ENCODE measurements at regions not wholly inside any gene's neighbourhood (a gene's known extent, or its start where the extent isn't known, plus 50 kb on each side); places are given as distances from the start of the nearest gene placed in this dataset.

- no peak overlapping the region for H3K4me2 ChIP-seq
- no peaks in the 10 kb centered on the region for H3K27me3 ChIP-seq
- peaks cover 21% of the 10 kb centered on the region for H3K9me3 ChIP-seq
- H4K20me1 ChIP-seq = no peaks in the 10 kb centered on the region
- no peak for TF ChIP-seq Cebpa-rat (IDR thresholded peaks at IDR 0.05)
- no peak overlapping the region for H3K9ac ChIP-seq
- H3K36me3 ChIP-seq = no peaks in the 10 kb centered on the region
- no peak overlapping the region for H3K4me3 ChIP-seq
- no peaks in the 10 kb centered on the region for H3K4me1 ChIP-seq
- no peak overlapping the region for H3K27ac ChIP-seq
Observed at GRCh38 chr18:28469946-28470345, 293.0 kb upstream of the CDH2 start.

GRCh38 chr18:28468901-28469300 is 292.0 kb upstream of the CDH2 start:
- Histone ChIP-seq H3K9me3 (peaks cover 15% of the 10 kb centered on the region), H3K4me2 (no peak overlapping the region), H4K20me1 (no peaks in the 10 kb centered on the region), H3K27ac (no peak overlapping the region), H3K4me1 (no peaks in the 10 kb centered on the region), H3K27me3 (no peaks in the 10 kb centered on the region), H3K36me3 (no peaks in the 10 kb centered on the region), H3K4me3 (no peak overlapping the region), H3K9ac (no peak overlapping the region)
- TF ChIP-seq Cebpa-rat (IDR thresholded peaks at IDR 0.05) = no peak

DNA sequence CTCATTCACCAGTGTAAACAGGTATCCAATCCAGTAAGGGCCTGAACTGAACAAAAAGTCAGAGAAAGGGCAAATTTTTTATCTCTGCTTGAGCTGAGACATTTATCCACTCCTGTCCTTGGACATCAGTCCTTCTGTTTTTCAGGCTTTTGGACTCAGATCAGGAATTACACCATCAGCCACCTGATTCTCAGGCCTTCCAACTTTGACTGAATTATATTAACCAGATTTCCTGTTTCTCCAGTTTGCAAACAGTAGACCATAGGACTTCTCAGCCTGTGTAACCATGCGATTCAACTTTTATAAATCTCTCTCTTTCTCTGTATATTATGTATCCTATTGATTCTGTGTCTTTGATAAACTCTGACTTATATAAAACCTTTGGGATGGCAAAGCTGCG is 289.3 kb upstream of the CDH2 start:
- no peak for TF ChIP-seq Cebpa-rat (IDR thresholded peaks at IDR 0.05)
- Histone ChIP-seq H3K27me3 (no peaks in the 10 kb centered on the region), H4K20me1 (no peaks in the 10 kb centered on the region), H3K36me3 (no peaks in the 10 kb centered on the region), H3K9me3 (no peaks in the 10 kb centered on the region), H3K4me2 (no peak overlapping the region), H3K9ac (no peak overlapping the region), H3K4me1 (no peaks in the 10 kb centered on the region), H3K4me3 (no peak overlapping the region), H3K27ac (no peak overlapping the region)

DNA sequence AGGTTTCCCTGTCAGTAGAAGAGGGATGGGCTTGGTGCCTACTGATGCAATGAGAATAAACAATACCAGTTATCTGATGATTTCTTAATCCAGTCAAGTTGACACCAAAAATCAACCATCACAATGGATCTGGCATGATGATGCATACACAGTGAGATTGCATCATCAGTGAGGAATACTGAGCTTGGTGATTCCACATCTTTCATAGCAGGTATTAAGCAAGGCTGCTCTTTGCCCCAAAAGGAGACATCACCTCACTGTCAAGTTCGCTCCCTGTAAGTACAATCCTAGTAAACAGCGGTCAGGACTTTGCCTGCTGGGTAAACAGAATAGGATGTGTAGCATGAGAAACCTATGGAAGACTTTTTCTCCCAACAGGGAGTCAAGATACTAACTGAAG is 282.7 kb upstream of the CDH2 start:
- no peak for TF ChIP-seq Cebpa-rat (IDR thresholded peaks at IDR 0.05)
- Histone ChIP-seq H3K9me3 (no peaks in the 10 kb centered on the region), H4K20me1 (no peaks in the 10 kb centered on the region), H3K27ac (no peak overlapping the region), H3K9ac (no peak overlapping the region), H3K27me3 (no peaks in the 10 kb centered on the region), H3K4me1 (no peaks in the 10 kb centered on the region), H3K36me3 (no peaks in the 10 kb centered on the region), H3K4me2 (no peak overlapping the region), H3K4me3 (no peak overlapping the region)

DNA sequence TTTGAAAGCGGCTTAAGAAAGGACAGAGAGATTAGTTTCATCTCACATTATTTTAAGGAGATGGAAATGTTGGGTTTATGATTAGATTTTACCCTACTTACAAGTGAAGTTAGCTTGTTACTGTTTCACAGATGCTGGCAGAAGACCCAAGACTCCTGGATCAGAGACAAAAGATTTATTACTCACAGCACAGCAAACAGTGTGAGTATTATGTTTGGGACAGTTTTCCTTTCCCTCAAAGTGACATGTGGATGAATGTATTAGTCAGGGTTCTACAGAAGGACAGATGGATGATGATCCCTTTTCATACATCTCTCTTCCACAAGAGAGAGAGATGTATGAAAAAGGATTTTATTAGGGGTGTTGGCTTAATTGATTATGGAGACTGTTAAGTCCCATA is 281.8 kb upstream of the CDH2 start:
- Histone ChIP-seq H4K20me1 (no peaks in the 10 kb centered on the region), H3K27me3 (no peaks in the 10 kb centered on the region), H3K9me3 (no peaks in the 10 kb centered on the region), H3K9ac (no peak overlapping the region), H3K36me3 (no peaks in the 10 kb centered on the region), H3K4me2 (no peak overlapping the region), H3K4me3 (no peak overlapping the region), H3K4me1 (no peaks in the 10 kb centered on the region), H3K27ac (no peak overlapping the region)
- TF ChIP-seq Cebpa-rat (IDR thresholded peaks at IDR 0.05) = no peak

GRCh38 chr18:28457784-28458183 is 280.9 kb upstream of the CDH2 start:
- Histone ChIP-seq H3K27ac (no peak overlapping the region), H3K27me3 (no peaks in the 10 kb centered on the region), H3K4me2 (no peak overlapping the region), H3K36me3 (no peaks in the 10 kb centered on the region), H4K20me1 (no peaks in the 10 kb centered on the region), H3K9me3 (no peaks in the 10 kb centered on the region), H3K9ac (no peak overlapping the region), H3K4me3 (no peak overlapping the region), H3K4me1 (no peaks in the 10 kb centered on the region)
- no peak for TF ChIP-seq Cebpa-rat (IDR thresholded peaks at IDR 0.05)

GRCh38 chr18:28455971-28456370 is 279.0 kb upstream of the CDH2 start:
- no peak overlapping the region for H3K4me3 ChIP-seq
- no peaks in the 10 kb centered on the region for H3K9me3 ChIP-seq
- no peak overlapping the region for H3K27ac ChIP-seq
- no peak overlapping the region for H3K4me2 ChIP-seq
- no peaks in the 10 kb centered on the region for H4K20me1 ChIP-seq
- no peaks in the 10 kb centered on the region for H3K4me1 ChIP-seq
- no peak overlapping the region for H3K9ac ChIP-seq
- no peak for TF ChIP-seq Cebpa-rat (IDR thresholded peaks at IDR 0.05)
- H3K27me3 ChIP-seq = no peaks in the 10 kb centered on the region
- H3K36me3 ChIP-seq = no peaks in the 10 kb centered on the region

DNA sequence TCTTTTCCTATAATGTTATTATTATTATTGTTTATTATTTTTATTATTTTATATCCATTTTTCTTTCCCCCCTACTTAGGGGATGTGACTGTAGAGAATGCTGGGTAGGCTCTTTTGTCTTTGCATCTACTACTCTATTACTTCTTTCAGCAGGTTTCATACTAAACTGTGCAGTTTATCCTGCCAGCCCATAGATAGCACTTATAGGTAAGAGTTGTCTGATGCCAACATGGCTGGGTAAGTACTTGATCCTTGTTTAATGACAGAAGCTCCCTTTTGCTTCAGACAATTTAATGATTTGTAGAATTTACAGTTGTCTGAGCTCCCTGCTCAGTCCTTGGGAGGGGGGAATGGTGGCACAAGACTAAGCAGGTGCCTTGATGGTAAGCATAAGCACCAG is 262.9 kb upstream of the CDH2 start:
- H3K27me3 ChIP-seq = no peaks in the 10 kb centered on the region

DNA sequence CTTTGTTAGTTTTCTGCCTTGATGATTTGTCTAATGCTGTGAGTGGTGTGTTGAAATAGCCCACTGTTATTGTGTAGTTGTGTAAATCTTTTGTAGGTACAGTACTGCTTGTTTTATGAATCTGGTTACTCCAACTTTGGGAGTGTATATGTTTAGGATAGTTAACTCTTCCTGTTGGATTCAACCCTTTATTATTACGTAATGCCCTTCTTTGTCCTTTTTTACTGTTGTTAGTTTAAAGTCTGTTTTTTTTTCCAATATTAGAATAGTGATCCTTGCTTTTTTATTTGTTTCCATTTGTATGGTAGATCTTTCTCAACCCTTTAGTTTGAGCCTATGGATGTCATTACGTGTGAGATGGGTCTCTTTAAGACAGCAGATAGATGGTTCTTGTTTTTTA is 261.5 kb upstream of the CDH2 start:
- no peak overlapping the region for H3K4me2 ChIP-seq
- H3K36me3 ChIP-seq = no peaks in the 10 kb centered on the region
- H3K9ac ChIP-seq = no peak overlapping the region
- TF ChIP-seq Cebpa-rat (IDR thresholded peaks at IDR 0.05) = peak; percentile 9; the same call in 1 of the 2 replicates
- no peak overlapping the region for H3K27ac ChIP-seq
- H4K20me1 ChIP-seq = no peaks in the 10 kb centered on the region
- no peak overlapping the region for H3K4me3 ChIP-seq
- H3K9me3 ChIP-seq = no peaks in the 10 kb centered on the region
- no peaks in the 10 kb centered on the region for H3K27me3 ChIP-seq
- H3K4me1 ChIP-seq = no peaks in the 10 kb centered on the region

More for the DNA sequence above, 262.9 kb upstream of the CDH2 start:
- Histone ChIP-seq H3K4me1 (no peaks in the 10 kb centered on the region), H3K9me3 (no peaks in the 10 kb centered on the region), H3K27ac (no peak overlapping the region), H3K4me3 (no peak overlapping the region), H3K36me3 (no peaks in the 10 kb centered on the region), H3K4me2 (no peak overlapping the region), H4K20me1 (no peaks in the 10 kb centered on the region), H3K9ac (no peak overlapping the region)
- TF ChIP-seq Cebpa-rat (IDR thresholded peaks at IDR 0.05) = no peak

- Histone ChIP-seq H3K27me3 (no peaks in the 10 kb centered on the region), H3K9me3 (no peaks in the 10 kb centered on the region), H4K20me1 (no peaks in the 10 kb centered on the region), H3K4me1 (no peaks in the 10 kb centered on the region), H3K36me3 (no peaks in the 10 kb centered on the region), H3K27ac (no peak overlapping the region), H3K4me2 (no peak overlapping the region), H3K9ac (no peak overlapping the region), H3K4me3 (no peak overlapping the region)
- TF ChIP-seq Cebpa-rat (IDR thresholded peaks at IDR 0.05) = no peak
Observed at GRCh38 chr18:28432339-28432738, 255.4 kb upstream of the CDH2 start.

GRCh38 chr18:28425886-28426285 is 249.0 kb upstream of the CDH2 start:
- no peaks in the 10 kb centered on the region for H3K27me3 ChIP-seq
- H3K4me2 ChIP-seq = no peak overlapping the region
- TF ChIP-seq Cebpa-rat (IDR thresholded peaks at IDR 0.05) = no peak
- no peak overlapping the region for H3K9ac ChIP-seq
- H4K20me1 ChIP-seq = no peaks in the 10 kb centered on the region
- H3K27ac ChIP-seq = no peak overlapping the region
- no peaks in the 10 kb centered on the region for H3K36me3 ChIP-seq
- H3K4me1 ChIP-seq = no peaks in the 10 kb centered on the region
- no peak overlapping the region for H3K4me3 ChIP-seq
- H3K9me3 ChIP-seq = peaks cover 22% of the 10 kb centered on the region
